ENCODE measurements at regions not wholly inside any gene's neighbourhood (a gene's known extent, or its start where the extent isn't known, plus 50 kb on each side); places are given as distances from the start of the nearest gene placed in this dataset.

GRCh38 chr11:87432022-87432421, 394.3 kb downstream of the TMEM135 start:
- TF ChIP-seq, protein P1, sequence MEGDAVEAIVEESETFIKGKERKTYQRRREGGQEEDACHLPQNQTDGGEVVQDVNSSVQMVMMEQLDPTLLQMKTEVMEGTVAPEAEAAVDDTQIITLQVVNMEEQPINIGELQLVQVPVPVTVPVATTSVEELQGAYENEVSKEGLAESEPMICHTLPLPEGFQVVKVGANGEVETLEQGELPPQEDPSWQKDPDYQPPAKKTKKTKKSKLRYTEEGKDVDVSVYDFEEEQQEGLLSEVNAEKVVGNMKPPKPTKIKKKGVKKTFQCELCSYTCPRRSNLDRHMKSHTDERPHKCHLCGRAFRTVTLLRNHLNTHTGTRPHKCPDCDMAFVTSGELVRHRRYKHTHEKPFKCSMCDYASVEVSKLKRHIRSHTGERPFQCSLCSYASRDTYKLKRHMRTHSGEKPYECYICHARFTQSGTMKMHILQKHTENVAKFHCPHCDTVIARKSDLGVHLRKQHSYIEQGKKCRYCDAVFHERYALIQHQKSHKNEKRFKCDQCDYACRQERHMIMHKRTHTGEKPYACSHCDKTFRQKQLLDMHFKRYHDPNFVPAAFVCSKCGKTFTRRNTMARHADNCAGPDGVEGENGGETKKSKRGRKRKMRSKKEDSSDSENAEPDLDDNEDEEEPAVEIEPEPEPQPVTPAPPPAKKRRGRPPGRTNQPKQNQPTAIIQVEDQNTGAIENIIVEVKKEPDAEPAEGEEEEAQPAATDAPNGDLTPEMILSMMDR (IDR thresholded peaks at IDR 0.05): no peak
- no peak for TF ChIP-seq POLR2A (IDR thresholded peaks at IDR 0.05)
